Esophagus mucosa (tissue), 1 donor: ENCODE measurements at regions not wholly inside any gene's neighbourhood (a gene's known extent, or its start where the extent isn't known, plus 50 kb on each side); places are given as distances from the start of the nearest gene placed in this dataset.
"Not testable (repeated sequence)": the region's sequence is repeated elsewhere in the genome, so short reads cannot be mapped to it uniquely, and the experiment has no call there.

Experiments
- ATAC-seq: fragments of 200-7000 bp; cut with Tn5 transposase; one replicate; pipeline ENCODE4 v1.9.1; 2020
- donor health status: DM: yes; HTN: yes; CAD: no.

DNA sequence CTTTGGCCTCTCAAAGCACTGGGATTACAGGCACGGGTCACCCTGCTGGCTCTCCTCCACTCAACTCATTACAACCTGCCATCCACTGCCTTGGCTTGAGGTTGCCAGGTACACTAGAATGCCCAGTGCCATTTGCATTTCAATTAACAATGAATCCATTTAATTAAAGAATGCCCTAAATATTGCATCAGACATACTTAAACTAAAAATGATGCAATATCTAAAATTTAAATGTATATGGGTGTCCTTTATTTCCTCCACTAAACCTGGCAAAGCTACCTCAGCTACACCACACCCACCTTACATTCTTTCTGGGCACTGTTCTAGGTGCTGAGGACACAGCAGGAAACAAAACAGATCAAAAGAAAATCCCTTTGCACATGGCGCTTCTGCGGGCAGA, 382.2 kb upstream of the ZFHX3 start:
- peak; percentile 49 for ATAC-seq

DNA sequence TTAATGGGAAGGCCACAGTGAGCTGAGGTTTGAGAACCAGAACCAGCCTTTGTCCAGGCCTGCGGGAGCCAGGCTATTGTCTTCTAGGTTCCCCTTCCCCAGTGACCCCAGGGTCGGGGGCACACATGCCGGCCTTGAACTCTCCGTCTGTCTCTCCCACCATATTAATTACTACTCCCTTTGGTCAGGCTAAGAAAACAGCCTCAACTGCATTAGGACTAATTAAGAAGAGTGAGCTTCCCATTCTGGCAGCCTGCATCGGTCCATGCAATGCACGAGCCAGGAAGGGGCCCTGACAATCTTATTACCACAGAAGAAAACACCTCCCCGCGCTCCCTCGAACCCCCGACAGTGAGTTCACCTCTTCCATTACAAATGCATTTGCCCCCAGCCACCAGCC, 380.2 kb upstream of the ZFHX3 start:
- no peak for ATAC-seq

DNA sequence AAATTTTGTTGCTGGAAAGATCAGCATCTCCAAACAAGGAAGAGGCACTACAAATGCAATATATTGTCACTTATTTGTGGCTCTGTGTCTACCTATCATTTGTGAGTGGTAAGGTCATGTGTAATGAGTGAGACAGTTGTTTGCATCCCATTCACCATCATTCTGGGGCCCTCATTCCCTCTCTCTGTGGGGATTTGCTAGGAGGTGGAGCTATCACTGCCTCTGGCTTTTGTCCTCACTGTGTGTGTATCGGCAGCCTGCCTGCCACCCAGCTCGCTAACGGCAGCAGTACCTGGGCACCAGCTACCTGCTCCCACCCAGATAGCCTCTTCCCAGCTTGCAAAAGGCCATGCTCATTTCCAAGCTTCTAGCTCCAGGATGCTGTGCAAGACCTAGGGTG, 379.2 kb upstream of the ZFHX3 start:
- ATAC-seq, result no peak

- no peak for ATAC-seq
Measured at GRCh38 chr16:73426433-73427160, 378.7 kb upstream of the ZFHX3 start.

- no peak for ATAC-seq
Measured at GRCh38 chr16:73420676-73421075, 372.7 kb upstream of the ZFHX3 start.

DNA sequence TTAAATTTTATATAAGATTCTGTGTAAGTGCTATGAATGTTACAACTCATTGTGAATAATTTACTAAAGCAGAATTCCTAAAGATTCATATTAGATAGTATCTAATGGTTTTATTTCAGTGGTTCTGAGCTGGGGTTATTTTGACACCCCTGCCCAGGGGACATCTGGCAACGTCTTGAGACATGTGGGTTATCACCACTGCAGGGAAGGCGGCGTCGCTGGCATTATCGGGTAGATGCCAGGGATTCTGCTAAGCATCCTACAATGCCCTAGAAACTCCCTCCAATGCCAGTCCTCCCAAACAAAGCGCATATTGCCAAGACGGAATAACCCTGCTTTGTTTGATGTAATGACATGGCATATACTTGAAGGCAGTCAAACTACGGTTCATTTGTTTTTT, 372.3 kb upstream of the ZFHX3 start:
- no peak for ATAC-seq

DNA sequence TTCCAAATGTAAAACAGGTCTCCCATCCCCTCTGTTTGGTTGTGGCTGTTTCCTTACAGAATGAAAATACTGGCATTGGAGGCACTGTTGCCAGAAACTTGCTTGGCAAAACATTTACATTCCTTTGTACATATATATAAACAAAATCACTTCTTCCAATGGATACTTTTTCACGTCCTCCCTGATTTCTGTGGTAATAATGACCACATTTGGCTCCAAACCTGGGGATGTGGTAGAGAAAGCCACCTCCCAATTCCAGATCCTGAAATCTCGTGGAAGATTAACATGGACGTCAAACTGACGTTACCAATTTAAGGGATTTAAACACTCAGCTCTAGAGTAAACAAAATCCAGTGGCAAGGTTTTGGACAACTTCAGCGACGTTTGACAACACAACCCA, 370.8 kb upstream of the ZFHX3 start:
- ATAC-seq, result no peak

GRCh38 chr16:73418051-73418450, 370.1 kb upstream of the ZFHX3 start:
- ATAC-seq, result no peak

GRCh38 chr16:73415286-73415685, 367.4 kb upstream of the ZFHX3 start:
- ATAC-seq, result no peak

- ATAC-seq, result no peak
Measured at GRCh38 chr16:73414638-73415037, 366.7 kb upstream of the ZFHX3 start.

DNA sequence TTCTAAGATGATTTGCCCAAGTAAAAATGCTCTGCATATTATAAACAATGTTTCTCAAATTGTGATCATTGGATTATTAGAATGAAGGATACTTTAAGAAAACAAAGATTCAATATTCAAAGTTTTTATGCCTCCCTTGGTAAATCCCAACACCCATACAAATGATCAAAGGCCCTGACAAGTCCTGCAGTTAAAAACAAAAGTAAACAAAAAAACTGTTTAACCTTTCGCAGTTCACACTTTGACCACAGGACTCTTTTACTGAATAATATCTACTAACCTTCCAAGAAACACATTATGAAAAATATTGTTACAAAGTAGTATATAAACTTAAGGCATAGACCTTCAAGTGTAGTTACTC, 365.9 kb upstream of the ZFHX3 start:
- ATAC-seq, result no peak

GRCh38 chr16:73413091-73413829, 365.3 kb upstream of the ZFHX3 start:
- ATAC-seq, result no peak

GRCh38 chr16:73412416-73412815, 364.5 kb upstream of the ZFHX3 start:
- no peak for ATAC-seq

- no peak for ATAC-seq
Measured at GRCh38 chr16:73408716-73409115, 360.8 kb upstream of the ZFHX3 start.

DNA sequence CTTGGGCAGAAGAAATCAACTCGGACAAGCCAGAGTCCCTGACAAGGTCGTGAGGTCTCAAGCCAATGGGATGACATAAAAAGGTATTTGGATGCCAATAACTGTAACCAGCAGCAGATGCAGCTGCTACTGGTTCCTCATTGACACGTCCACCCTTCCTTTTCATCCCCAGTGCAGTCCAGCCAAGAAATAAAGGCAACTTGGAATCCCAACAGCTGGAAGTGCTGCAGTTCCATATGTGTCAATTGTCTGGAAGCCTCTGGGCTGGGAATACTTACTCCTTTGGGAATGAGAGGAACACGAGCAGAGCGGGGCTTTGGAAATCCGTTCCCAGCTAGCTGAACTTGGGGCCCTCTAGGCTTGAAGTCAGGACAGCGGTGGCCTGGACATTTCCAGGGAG, 360.4 kb upstream of the ZFHX3 start:
- no peak for ATAC-seq

DNA sequence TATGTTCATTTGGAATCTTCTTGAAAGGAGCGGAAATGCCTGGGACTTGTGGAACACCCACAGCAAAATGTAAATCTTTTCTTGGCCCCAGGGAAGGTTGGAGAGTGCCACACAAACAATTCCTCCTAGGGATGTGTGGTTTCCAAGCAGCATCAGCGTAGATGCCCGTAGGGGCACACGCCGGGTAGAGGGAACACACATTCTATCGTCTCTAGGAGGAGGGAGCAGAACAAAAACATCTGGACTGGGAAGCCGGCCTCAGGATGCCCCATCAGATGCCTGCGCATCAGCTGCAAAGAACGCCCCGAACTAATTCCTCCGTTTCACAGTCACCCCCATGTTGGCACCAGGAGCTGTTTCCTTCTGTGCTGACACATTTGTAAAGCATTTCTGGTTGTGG, 357.9 kb upstream of the ZFHX3 start:
- ATAC-seq, result no peak

GRCh38 chr16:73404001-73404400, 356.1 kb upstream of the ZFHX3 start:
- ATAC-seq, result no peak

- no peak for ATAC-seq
Measured at GRCh38 chr16:73403291-73403690, 355.4 kb upstream of the ZFHX3 start.

- ATAC-seq, result no peak
Measured at GRCh38 chr16:73400951-73401350, 353.0 kb upstream of the ZFHX3 start.

DNA sequence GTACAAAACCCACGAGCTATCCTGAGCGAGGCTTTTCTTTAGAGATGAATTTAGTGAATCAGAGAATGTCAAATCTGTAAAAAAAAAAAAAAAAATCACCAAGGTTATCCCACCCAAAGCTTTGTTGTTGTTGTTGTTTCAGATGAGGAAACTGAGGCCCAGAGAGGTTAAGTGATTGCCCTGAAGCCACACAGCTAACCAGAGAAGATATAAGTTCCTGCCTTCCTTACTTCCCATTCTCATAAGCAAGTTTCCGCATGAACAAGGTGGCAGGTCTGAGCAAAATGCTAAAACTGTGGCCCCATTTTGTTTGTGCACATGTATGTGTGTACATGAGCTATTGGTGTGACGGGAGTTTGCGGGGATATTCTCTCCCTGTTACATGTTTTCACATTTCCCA, 352.1 kb upstream of the ZFHX3 start:
- ATAC-seq, result no peak

- no peak for ATAC-seq
Measured at GRCh38 chr16:73399486-73399885, 351.6 kb upstream of the ZFHX3 start.

DNA sequence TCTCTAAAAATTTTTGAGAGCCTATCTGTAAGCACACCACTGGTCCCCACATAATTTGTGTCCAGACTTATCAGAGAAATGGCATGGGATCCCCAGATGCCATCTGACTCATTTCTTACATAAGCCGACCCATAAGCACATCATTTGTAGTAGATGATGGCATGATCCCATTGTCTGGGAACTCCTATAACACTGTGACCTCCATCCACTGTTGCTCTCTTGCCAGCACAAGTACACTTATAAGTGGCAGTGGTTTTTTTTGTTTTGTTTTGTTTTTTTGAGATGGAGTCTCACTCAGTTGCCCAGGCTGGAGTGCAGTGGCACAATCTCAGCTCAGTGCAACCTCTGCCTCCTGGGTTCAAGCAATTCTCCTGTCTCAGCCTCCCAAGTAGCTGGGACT, 350.7 kb upstream of the ZFHX3 start:
- not testable (repeated sequence) for ATAC-seq

DNA sequence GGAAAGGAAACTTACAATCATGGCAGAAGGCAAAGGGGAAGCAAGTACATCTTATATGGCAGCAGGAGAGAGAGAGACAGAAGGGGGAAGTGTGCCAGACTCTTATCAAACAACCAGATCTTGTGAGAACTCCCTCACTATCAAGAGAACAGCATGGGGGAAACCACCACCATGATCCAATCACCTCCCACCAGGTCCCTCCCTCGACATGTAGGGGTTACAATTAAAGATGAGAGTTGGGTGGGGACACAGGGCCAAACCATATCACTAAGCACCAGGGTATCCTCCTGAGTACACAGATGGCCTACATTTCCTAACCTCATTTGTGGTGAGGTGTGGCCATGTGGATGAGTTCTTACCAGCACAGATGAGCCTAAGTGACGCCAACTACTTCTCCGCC, 348.6 kb upstream of the ZFHX3 start:
- ATAC-seq, result no peak

DNA sequence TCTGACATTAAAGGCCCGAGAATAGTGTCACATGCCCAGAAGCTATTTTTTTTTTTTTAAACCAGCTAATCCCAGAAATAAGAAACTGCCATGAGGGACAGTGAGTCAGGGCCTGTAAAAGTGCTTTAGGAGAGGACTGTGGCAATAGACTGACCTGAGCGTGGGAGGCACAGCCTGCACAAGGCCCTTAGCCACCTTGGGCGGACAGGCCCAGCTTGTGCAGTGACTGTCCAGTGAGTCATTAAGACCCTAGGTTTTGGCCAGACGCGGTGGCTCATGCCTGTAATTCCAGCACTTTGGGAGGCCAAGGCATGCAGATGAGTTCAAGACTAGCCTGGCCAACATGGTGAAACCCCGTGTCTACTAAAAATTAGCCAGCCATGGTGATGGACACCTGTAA, 343.0 kb upstream of the ZFHX3 start:
- no peak for ATAC-seq

- no peak for ATAC-seq
Measured at GRCh38 chr16:73390491-73390890, 342.6 kb upstream of the ZFHX3 start.
